ENCODE measurements at regions not wholly inside any gene's neighbourhood (a gene's known extent, or its start where the extent isn't known, plus 50 kb on each side); places are given as distances from the start of the nearest gene placed in this dataset.

DNA sequence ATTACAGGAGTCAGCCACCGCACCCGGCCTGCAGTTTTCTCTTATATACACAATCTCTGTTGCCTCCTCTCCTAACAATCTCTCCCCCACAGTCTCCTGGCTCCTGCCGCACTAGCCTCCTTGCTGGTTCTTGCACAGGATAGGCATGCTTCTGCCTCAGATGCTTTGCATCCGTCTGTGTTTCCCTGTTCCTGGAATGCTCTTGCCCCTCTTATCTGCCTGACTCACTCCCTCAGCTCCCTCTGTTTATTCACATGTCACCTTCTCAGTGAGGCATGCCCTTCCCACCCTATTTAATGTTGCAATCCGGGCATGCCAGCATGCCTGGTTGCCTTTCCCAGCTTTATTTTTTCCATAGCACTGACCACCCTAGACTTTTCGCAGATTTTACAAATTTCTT, 161.9 kb downstream of the PHF8 start:
- TF ChIP-seq, protein P1, sequence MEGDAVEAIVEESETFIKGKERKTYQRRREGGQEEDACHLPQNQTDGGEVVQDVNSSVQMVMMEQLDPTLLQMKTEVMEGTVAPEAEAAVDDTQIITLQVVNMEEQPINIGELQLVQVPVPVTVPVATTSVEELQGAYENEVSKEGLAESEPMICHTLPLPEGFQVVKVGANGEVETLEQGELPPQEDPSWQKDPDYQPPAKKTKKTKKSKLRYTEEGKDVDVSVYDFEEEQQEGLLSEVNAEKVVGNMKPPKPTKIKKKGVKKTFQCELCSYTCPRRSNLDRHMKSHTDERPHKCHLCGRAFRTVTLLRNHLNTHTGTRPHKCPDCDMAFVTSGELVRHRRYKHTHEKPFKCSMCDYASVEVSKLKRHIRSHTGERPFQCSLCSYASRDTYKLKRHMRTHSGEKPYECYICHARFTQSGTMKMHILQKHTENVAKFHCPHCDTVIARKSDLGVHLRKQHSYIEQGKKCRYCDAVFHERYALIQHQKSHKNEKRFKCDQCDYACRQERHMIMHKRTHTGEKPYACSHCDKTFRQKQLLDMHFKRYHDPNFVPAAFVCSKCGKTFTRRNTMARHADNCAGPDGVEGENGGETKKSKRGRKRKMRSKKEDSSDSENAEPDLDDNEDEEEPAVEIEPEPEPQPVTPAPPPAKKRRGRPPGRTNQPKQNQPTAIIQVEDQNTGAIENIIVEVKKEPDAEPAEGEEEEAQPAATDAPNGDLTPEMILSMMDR (IDR thresholded peaks at IDR 0.05): no peak
- TF ChIP-seq EZH2 (IDR thresholded peaks at IDR 0.05; ENCODE audit: borderline replicate concordance, insufficient read depth, low read depth, low read length, poor library complexity, severe bottlenecking): no peak
